ENCODE measurements at regions not wholly inside any gene's neighbourhood (a gene's known extent, or its start where the extent isn't known, plus 50 kb on each side); places are given as distances from the start of the nearest gene placed in this dataset.

DNA sequence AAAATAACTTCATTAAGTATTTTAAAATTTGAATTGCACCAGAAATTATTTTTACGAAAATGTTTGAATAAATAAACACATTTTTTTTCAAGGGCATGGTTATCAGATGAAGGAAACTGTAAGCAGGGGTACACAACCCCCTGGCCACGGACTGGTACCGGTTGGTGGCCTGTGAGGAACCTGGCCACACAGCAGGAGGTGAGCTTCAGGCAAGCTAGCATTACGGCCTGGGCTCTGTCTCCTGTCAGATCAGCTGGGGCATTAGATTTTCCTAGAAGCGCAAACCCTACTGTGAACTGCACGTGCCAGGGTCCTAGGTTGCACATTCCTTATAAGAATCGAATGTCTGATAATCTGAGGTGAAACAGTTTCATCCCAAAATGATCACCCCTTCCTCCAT is 1499.7 kb upstream of the AGA start:
- no peak for TF ChIP-seq POLR2A (IDR thresholded peaks at IDR 0.05; ENCODE audit: low read length)
- no peak for TF ChIP-seq GATA1 (IDR thresholded peaks at IDR 0.05; ENCODE audit: low read depth, low read length)

Data from erythroblast (primary cell).